K562 (cell line): ENCODE measurements at regions not wholly inside any gene's neighbourhood (a gene's known extent, or its start where the extent isn't known, plus 50 kb on each side); places are given as distances from the start of the nearest gene placed in this dataset.

Experiments
- BCL6 ChIP-seq: fragments of 250-450 bp; sonication (Bioruptor Pico); IDR thresholded peaks from 2 replicates; pipeline ENCODE4 v1.4.0; 2020
- BRF1 ChIP-seq: IDR thresholded peaks from 3 replicates; pipeline ENCODE4 v1.6.1; 2011; ENCODE audit warnings: borderline replicate concordance, mild to moderate bottlenecking; ENCODE audit not compliant: insufficient read length; ENCODE audit errors: extremely low read depth
- GATA2 ChIP-seq: sonication (generic); formaldehyde crosslinking; IDR thresholded peaks from 2 replicates; pipeline ENCODE4 v1.4.0; 2020; ENCODE audit warnings: mild to moderate bottlenecking, missing genetic modification reagents
- HMG20B ChIP-seq: fragments of 250-450 bp; sonication (Bioruptor Pico); IDR thresholded peaks from 2 replicates; pipeline ENCODE4 v1.5.0; 2021; ENCODE audit warnings: mild to moderate bottlenecking
- KLF13 ChIP-seq: fragments of 450-650 bp; IDR thresholded peaks from 2 replicates; pipeline ENCODE4 v1.6.1; 2016; ENCODE audit warnings: missing genetic modification characterization, low read depth, mild to moderate bottlenecking, missing compliant biosample characterization, moderate library complexity, borderline replicate concordance
- MTA3 ChIP-seq: fragments of 450-650 bp; formaldehyde crosslinking; IDR thresholded peaks from 2 replicates; pipeline ENCODE4 v1.6.1; 2017; ENCODE audit warnings: mild to moderate bottlenecking, borderline replicate concordance
- MYC ChIP-seq, 2 experiments: fragments of 250-450 bp in 1 of 2; sonication (Bioruptor Pico) in 1 of 2; IDR thresholded peaks; 2 replicates each; pipeline versions ENCODE4 v1.5.1 to v1.6.1; 2012 to 2021; ENCODE audit warnings: low read depth in 2 of 2, borderline replicate concordance in 1 of 2, improper control_type of control experiment in 1 of 2, low read length in 1 of 2, mild to moderate bottlenecking in 1 of 2, moderate library complexity in 1 of 2
- MYNN ChIP-seq, 2 experiments: sonication (generic); formaldehyde crosslinking in 1 of 2; IDR thresholded peaks; 2 replicates each; pipeline versions ENCODE4 v1.5.0 to v1.6.1; 2016 to 2020; ENCODE audit warnings: antibody characterized with exemption in 1 of 2, missing genetic modification reagents in 1 of 2
- NCOA2 ChIP-seq, 2 experiments: fragments of 450-650 bp; IDR thresholded peaks; 2 replicates each; pipeline ENCODE4 v1.6.1; 2018; ENCODE audit warnings: mild to moderate bottlenecking in 2 of 2, moderate library complexity in 1 of 2; ENCODE audit not compliant: partially characterized antibody in 2 of 2
- PCBP2 ChIP-seq: fragments of 200-400 bp; formaldehyde crosslinking; IDR thresholded peaks from 2 replicates; pipeline ENCODE4 v1.6.1; 2018; ENCODE audit warnings: low read length, low read depth, mild to moderate bottlenecking, moderate library complexity; ENCODE audit not compliant: poor library complexity, severe bottlenecking
- SAFB2 ChIP-seq: fragments of 200-400 bp; formaldehyde crosslinking; IDR thresholded peaks from 2 replicates; pipeline ENCODE4 v1.6.1; 2018; ENCODE audit warnings: borderline replicate concordance, low read length, low read depth, moderate library complexity; ENCODE audit not compliant: severe bottlenecking
- SMAD2 ChIP-seq: fragments of 150-350 bp; IDR thresholded peaks from 2 replicates; pipeline ENCODE4 v1.6.1; 2014; ENCODE audit warnings: low read depth, mild to moderate bottlenecking, low read length
- SMAD3 ChIP-seq: fragments of 450-650 bp; formaldehyde crosslinking; conservative IDR thresholded peaks from 2 replicates; pipeline ENCODE4 v1.4.0; 2020; ENCODE audit warnings: mild to moderate bottlenecking
- THRA ChIP-seq: fragments of 450-650 bp; IDR thresholded peaks from 2 replicates; pipeline ENCODE4 v1.6.1; 2017; ENCODE audit warnings: mild to moderate bottlenecking, moderate library complexity
- ZC3H4 ChIP-seq: sonication (generic); formaldehyde crosslinking; IDR thresholded peaks from 2 replicates; pipeline ENCODE4 v1.9.0; 2021; ENCODE audit warnings: missing genetic modification reagents, borderline replicate concordance
- ZNF121 ChIP-seq: sonication (generic); formaldehyde crosslinking; conservative IDR thresholded peaks from 2 replicates; pipeline ENCODE4 v1.8.0; 2022; ENCODE audit warnings: missing genetic modification reagents
- ZNF133 ChIP-seq: fragments of 250-450 bp; sonication (Bioruptor Pico); IDR thresholded peaks from 2 replicates; pipeline ENCODE4 v1.4.0; 2020; ENCODE audit warnings: mild to moderate bottlenecking
- ZNF143 ChIP-seq: sonication (generic); formaldehyde crosslinking; IDR thresholded peaks from 2 replicates; pipeline ENCODE4 v1.9.0; 2022; ENCODE audit warnings: mild to moderate bottlenecking, missing genetic modification reagents
- ZNF395 ChIP-seq: fragments of 200-800 bp; sonication (Bioruptor generic); IDR thresholded peaks from 2 replicates; pipeline ENCODE4 v1.6.1; 2017; ENCODE audit warnings: missing genetic modification characterization, missing compliant biosample characterization
- ZNF561 ChIP-seq: fragments of 450-650 bp; formaldehyde crosslinking; conservative IDR thresholded peaks from 2 replicates; pipeline ENCODE4 v1.4.0; 2020; ENCODE audit warnings: mild to moderate bottlenecking, moderate library complexity
- ZNF583 ChIP-seq: fragments of 250-450 bp; sonication (Bioruptor Pico); IDR thresholded peaks from 2 replicates; pipeline ENCODE4 v1.4.0; 2020
- ZNF644 ChIP-seq: fragments of 200-800 bp; sonication (Bioruptor generic); IDR thresholded peaks from 2 replicates; pipeline ENCODE4 v1.6.1; 2016; ENCODE audit warnings: low read depth, missing genetic modification characterization, missing compliant biosample characterization
- ZNF740 ChIP-seq, 3 experiments: fragments of 200-800 bp in 1 of 3; sonication (Bioruptor generic) in 1 of 3; sonication (generic) in 1 of 3; formaldehyde crosslinking in 1 of 3; IDR thresholded peaks; 2 replicates each; pipeline versions ENCODE4 v1.6.1 to v1.8.0; 2016 to 2022; ENCODE audit warnings: mild to moderate bottlenecking in 2 of 3, missing compliant biosample characterization in 2 of 3, missing genetic modification characterization in 2 of 3, missing genetic modification reagents in 1 of 3

GRCh38 chr6:14734416-14735340 lies 511.2 kb upstream of the JARID2 start (continued):
- TF ChIP-seq PCBP2 = no peak
- no peak for TF ChIP-seq BRF1
- TF ChIP-seq NCOA2 (IDR thresholded peaks at IDR 0.05; ENCODE audit: partially characterized antibody in 2 of 2) = peak; percentile 85 to 90
- TF ChIP-seq ZNF121 (CRISPR knock-in tag) = no peak
- no peak for TF ChIP-seq ZNF133 (CRISPR knock-in tag)
- no peak for TF ChIP-seq THRA
- peak; percentile 97 for TF ChIP-seq ZNF395 (CRISPR knock-in tag)
- no peak for TF ChIP-seq ZNF740 (CRISPR knock-in tag; IDR thresholded peaks at IDR 0.05)
- TF ChIP-seq ZNF740 (tag; IDR thresholded peaks at IDR 0.05) = 0 out of 4 replicates have a peak, but pooled peaks of 1 of the 2 experiments have one; percentile 34
- 0 out of 2 replicates have a peak, but pooled peaks have one; percentile 74 for TF ChIP-seq ZNF583 (CRISPR knock-in tag)
- TF ChIP-seq MYC (IDR thresholded peaks at IDR 0.05; ENCODE audit: low read depth, low read length) = peak; percentile 74
- TF ChIP-seq MYC (CRISPR knock-in tag; IDR thresholded peaks at IDR 0.05; ENCODE audit: borderline replicate concordance, low read depth) = no peak
- peak; percentile 97 for TF ChIP-seq GATA2 (CRISPR knock-in tag)
- peak; percentile 86 for TF ChIP-seq SMAD3 (CRISPR knock-in tag)
- TF ChIP-seq ZNF644 = peak; percentile 96
- no peak; the same call in 1 of the 2 replicates for TF ChIP-seq KLF13 (tag)
- no peak for TF ChIP-seq ZNF561 (CRISPR knock-in tag)
- no peak for TF ChIP-seq SAFB2
- TF ChIP-seq ZC3H4 (CRISPR knock-in tag) = no peak
- TF ChIP-seq HMG20B (CRISPR knock-in tag) = no peak
- peak; percentile 90 for TF ChIP-seq MYNN (IDR thresholded peaks at IDR 0.05)
- TF ChIP-seq MYNN (CRISPR knock-in tag; IDR thresholded peaks at IDR 0.05) = no peak
- TF ChIP-seq ZNF143 (CRISPR knock-in tag) = no peak
- TF ChIP-seq MTA3 = peak; percentile 58
- TF ChIP-seq SMAD2 = no peak
- TF ChIP-seq BCL6 (CRISPR knock-in tag) = no peak
